Colon (tissue), 2 donors: ENCODE measurements at regions not wholly inside any gene's neighbourhood (a gene's known extent, or its start where the extent isn't known, plus 50 kb on each side); places are given as distances from the start of the nearest gene placed in this dataset.

Experiments
- FAIRE-seq: peaks from 2 replicates; lab custom pipeline; 2012; peaks lifted over from hg19 to GRCh38; lab: Jason Lieb, UNC
- donor health status: control.
- donor health status: control.

DNA sequence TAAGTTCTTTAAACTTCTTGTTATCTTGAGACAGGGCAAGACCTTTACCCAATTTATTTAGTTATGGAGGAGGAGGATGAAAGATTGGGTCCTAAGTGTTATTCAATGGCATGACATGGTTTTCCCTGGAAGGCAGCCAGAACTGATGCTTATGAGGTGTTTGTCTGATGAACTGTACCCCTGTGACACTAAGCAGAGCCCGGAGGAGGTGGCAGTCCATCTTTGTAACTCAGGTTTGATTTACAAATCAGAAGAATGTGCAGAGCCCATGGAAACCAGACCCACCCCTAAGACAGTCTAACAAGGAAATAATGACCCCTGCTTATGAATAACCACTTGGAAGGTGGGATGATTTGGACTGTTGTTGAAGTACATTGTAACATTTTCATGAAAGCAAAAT, 878.6 kb upstream of the NR2F2 start:
- no peak for FAIRE-seq

DNA sequence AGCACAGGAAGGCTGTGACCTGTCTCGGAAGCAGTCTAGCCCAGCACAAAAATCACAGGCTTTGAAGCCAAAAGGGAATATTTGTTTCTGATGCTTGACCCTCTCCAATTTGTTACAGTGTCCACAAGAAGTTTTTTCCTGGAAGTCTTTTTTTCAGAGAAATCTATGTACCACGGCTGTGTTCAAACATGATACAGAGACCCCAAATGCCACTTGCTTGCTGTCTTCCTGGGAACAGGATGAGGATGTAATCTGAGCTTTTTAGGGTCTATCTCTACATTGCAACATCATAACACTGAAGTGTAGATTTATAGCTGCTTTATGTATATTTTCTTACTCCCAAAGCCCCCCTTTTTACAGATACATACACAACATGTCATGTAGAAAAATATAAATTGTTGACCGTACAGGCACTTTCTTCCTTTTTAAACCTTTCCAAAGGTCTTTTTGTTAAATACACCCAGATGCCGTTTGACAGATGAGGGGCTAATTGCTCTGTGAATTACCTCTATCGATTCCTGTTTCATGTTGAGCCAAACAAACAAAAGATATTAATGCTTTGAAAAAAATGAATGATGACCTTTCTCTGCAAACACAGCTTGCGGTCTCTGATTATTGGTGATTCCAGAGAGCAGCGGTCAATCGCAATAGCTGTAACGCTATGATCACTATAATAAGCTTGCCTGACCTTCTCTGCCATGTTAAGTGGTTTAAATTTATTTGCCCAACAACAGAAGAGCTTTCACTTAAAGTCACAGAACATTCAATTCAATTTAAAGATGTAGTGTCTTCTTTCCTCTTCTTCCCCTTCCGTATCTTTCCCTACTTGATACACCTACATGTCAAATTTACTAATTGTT, 875.9 kb upstream of the NR2F2 start:
- no peak for FAIRE-seq

DNA sequence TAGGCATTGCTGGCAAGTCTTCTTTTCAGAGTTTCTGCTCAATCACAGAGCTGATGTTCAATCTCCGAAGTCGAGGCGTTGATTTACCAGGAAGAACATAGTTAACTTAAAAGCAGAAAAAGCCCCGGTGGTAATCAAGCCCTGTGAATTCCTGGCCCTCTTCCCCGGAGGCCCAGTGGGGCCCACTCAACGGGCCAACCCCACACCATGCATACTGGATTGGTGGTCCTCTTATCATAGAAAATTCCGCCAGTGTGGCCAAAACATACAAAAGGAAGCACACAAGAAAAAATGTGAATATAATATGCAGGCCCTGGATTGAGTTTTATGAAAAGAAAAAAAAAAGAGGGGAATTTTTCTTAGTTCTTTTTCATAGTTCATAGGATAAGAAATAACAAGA, 873.0 kb upstream of the NR2F2 start:
- no peak for FAIRE-seq

DNA sequence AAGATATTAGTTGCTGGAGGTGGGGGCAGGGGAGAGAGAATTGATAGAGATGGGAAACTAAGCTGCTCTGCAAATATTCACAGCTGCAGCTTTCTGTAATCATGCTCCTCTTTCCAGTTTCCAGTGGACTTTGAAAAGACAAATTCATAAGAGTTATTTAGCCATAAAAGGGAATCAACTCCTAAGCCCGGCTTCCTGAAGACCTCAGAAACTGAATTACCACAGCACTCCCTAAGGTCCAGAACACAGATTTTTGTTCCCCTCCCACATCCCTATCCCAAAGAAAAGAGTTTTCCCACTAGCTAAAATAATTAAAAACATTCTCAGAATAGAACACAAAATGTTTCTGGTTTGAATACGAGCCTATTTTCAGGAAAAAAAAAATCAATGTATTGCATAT, 871.8 kb upstream of the NR2F2 start:
- no peak for FAIRE-seq

DNA sequence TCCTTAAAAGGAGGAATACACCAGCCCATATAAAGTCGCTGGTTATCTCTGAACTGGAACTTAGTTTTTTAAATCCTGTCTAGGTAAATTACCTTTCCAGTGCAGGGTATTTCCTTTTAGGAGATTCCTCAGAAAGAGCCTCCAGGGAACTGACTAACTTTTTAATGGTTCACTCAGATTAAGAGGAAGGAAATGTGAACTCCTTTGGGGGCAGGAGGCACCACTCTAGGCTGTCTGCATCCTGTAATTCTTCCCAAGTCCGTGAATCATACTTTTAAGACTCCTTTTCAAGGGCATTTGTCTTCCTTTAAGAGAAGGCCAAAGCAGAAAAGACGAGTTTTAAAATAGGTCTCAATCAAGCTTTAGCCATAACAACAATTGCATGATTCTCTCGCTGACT, 871.2 kb upstream of the NR2F2 start:
- FAIRE-seq, result no peak

DNA sequence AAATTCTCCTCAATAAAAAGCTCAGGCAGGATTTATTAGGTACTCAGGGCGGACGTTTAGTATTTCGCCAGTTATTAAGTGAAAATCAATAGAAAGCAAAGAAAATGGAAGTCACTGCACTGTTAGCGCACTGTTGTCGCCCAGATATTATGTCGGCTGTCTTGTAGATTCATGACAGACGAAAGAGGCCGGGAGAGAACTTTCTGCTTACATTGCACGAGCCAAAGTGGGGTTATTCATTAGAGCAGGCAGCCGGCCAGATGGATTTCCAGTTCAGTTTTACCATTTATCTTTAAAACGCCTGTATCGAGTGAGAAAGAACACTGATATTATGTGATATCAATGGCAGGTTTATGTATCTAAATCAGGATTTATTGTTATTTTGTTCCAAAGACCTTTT, 866.0 kb upstream of the NR2F2 start:
- no peak for FAIRE-seq

DNA sequence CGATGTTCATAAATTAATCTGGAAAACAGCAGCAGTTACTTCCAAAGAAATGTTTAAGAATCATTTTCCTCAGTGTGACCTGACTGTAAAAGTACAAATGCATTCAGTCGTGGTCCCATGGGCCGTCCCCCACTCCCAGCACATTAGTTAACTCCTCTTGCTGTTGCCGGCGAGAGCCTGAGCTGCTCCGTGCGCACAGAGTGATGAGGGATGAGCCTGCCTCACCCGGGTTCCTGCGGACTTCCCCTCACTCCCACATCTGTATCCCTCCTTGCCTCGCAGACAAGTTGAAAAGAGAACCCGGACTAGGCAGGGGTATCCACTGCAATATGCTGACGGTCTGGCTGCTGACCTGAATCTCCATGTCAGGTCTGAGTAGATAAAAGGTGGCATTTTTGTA, 861.7 kb upstream of the NR2F2 start:
- FAIRE-seq, result no peak

DNA sequence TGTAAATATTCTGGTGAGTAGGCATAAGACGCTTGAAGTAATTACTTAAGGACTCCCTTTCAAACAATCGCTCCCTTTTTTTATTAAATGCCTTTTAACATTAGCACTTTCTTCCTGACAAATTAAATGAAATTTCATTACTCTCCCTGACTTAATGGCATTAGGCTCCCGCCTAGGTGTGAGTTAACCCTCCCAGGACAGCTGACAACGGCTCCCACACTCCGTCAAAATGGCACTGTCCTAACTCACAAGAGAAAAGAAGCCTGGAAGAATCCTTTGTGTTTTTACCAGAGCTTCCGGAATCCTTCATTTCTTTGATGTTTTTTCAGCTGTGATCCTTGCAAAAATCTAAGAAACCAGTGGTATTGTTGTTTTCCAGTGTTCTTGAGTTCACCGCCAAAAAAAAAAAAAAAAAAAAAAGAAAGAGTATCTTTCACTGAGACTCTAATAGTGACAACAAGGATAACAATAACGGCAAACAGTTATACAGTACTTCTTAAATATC, 861.0 kb upstream of the NR2F2 start:
- FAIRE-seq, result no peak

DNA sequence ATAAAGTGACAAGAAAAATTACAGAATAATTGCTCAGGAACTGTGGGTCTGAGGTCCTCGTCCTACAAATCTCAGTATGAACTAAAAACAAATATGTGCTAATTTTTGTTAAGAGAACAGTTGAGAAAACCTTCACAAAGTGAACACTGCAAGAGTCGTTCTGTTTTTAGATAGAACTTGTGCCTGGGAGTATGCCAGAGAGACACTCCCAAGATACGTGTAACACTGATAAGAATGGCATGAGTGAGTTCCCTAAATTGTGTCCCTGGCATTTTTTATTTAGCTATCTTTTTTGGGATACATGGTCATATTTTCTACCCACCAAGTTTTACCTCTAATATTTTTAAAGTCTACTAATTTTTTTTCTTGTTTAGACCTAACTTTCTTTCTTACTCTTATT, 860.0 kb upstream of the NR2F2 start:
- no peak for FAIRE-seq

DNA sequence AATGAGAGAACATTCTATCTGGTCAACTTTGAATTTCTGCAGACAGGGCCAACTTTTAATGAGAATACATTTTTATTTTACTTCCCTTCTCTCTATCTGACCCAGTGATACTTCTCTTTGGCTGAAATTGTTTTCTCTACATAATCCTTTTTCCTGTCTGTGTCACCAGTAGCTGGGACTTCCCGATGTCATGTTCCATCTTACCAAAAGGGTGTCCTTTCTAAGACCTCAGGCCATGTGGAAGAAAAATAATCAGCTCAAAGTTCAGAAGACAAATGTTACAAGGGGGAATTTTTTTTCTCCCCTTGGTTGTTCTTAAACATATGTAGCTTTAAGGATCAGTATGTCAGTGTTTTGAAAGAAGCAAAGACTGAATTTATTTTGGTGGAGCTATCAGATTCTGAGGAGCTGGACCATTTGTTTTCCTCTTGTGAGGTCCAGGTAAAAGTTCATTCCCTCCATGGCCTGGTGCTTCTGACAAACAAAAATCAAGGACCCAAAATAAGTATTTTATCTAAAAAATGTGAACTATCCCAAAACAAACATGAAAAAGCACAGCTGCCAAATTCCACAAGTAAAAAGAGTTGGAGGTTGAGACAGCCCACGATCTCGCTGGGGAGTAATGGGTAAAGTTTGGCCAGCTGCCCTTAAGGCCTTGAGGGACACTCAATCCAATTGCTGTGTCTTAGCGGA, 859.4 kb upstream of the NR2F2 start:
- no peak for FAIRE-seq

DNA sequence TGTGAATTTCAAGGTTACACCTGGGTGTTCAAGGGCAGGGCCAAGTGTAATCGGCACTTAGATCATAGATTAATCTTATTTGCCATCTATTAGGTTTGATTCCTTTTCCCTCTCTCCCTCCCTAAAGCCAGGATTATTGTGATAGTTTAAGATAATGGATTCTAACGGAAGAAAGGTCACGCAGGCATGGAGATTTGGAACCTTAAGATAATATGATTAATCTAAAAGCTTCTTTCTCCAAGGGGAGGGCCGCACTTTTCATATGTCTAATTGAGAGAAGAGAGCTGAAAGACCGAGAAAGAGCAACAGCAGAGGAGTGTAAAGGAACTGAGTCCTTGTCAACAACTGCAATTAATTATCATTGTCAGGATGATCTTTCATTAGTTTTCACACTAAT, 858.8 kb upstream of the NR2F2 start:
- FAIRE-seq, result no peak

DNA sequence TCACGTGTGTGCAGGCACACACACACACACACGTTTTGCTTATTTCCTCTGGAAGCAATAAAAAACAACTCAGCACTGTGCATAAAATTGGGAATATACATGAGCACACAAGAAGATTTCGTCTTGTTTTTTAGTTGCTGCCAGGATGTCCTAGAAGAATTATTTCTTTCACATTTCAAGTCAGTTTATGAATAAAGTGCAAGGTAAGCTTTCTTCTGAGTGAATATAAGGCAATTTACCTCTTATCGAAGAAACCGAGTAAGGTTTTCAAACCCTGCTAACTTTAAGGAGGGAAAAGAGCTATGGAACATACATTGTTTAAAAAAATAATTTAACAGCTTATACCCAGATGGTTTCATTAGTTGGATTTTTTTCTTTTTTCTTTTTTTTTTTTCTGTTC, 855.4 kb upstream of the NR2F2 start:
- no peak for FAIRE-seq

DNA sequence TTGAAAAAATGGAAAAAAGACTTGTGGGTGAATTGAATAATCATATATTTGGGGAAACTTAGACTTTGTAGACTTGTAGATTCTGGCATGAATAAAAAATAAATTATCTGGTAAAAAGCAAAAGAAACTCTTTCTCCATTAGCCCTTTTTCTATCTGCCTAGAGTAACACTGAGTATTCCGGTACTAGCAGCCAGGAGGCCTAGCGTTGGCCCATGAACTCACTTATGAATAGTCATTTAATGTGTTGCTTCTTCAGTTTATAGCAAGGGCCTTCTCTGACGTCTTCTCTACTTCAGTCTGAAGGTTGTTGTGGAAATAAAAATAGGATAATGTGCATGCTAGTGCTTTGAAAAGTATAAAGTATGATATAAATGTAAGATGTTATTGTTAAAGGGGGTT, 851.2 kb upstream of the NR2F2 start:
- FAIRE-seq, result no peak

DNA sequence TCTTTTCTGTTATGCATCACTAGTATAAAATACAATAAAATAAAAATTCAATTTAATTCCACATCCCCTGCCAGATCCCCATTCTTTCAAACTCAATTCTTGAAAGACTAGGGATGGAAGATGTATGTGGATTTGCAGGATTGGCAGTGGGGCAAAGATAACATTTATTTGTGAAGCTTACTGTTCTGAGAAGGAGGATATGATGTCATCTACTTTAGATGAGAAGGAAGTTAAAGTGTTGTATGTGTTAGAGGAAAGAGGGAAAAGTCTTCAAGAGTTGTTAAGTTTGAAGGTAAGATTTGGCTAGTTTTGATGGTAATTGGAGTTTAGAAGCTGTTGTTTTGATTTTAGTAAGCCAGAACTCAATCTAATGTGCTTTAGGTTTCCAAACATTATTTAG, 845.1 kb upstream of the NR2F2 start:
- FAIRE-seq, result no peak

DNA sequence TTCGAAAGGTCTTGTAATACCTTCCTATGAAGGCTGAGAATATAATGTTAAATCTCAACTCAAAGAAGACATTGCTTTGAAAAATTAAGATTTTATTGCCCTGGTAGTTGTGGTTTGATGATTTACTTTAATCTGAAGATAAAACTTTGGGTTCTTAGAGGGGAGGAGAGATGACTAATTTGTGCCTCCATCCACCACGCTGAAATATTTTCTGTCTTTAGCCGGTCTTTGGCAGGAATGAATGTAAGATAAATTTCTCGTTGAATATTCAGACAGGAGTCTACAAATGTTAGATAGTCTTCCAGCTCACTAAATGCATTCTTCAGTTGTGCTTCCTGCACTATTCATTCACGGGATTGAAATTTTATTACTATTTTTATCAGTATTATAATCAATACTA, 844.3 kb upstream of the NR2F2 start:
- FAIRE-seq, result no peak

DNA sequence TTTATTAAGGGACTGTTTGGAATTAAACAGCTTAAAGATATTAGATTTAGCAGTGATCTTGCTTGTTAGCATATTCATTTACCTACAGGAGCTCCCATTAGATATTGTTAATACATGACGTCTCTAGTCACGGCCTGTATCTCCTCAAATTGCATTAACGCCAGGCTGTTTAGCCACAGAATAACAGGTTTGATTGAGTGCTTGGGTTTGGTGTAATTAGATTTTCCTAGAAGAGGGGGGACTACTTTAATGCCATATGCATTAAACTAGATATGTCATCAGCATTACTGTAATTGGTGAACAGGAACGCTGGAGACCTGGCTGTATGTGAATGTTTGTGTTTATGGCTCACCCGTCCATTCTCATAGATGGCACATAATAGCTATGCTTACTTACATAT, 841.4 kb upstream of the NR2F2 start:
- FAIRE-seq, result no peak

DNA sequence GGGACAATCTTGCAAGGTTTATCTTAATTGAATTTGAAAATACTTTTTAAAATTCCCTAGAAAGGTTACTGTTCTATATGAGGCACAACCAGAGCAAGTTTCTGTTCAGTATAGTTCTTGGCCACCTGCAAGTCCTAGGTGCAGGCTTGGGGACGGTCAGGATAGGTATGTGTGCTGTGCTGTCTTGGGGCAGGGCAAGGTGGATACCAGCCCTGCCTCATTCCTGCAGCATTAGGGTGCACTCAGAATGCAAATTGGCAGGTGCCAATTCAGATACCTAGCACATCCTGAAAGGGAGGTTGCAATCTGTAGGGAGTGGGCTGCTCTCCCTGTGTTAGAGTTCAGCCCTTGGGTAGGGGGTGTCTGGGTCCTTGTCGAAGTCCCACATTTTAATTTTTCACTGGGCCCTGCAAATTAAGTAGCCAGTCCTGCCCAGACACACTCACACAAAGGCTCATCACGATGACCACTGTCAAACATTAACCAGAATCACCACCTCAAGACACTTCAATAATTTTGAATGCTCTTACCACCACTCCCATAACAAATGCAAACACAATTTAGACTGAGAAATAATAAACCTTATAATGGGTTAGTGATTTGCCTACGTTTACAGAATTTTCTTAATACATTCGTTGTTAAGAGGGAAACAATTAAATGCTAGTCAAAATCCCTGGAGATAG, 838.0 kb upstream of the NR2F2 start:
- no peak for FAIRE-seq

DNA sequence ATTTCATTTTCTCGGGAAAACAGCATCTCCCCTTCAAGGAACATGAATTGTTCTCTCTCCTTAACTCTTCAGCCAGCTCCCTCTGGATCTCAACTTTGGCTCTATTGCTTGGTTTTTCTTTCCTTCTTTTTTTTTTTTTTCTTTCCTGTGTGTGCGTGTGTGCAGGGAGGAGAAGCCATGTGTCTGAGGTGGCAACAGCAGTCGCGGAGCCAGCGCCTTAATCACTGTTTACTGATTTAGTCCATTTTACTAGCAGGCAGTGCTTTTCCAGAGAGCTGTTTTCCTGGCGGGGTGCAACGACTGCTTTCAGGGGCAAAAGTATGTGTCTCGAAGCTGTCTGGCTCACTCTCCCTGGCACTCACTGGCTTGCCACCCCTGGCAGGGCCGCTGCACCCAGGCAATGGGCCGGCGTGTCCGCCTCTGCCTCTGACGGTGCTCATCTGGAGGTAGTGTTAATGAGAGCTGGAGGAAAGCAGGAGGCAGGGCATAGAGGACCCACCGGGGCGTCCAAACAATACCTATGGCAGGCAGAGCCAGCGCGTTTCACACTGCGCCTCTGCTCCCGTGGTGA, 835.4 kb upstream of the NR2F2 start:
- FAIRE-seq, result no peak

DNA sequence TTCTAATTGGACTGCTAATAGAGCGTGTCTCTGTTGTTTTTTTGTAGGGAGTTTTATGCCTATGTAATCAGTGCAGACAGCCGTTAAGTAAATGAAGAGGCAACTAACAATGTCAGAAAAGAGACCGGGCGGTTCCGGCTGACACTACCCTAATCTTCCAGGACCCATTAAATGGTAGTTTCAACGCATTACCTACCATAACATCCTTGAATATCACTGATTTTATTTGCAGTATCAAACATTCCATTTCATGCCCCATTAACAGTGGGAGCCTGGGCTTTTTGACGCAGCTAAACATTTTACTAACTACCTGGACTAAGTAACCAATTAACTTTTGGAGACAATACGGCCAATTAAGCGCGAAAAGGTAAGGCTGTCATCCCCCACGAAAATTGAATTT, 832.9 kb upstream of the NR2F2 start:
- FAIRE-seq, result no peak

DNA sequence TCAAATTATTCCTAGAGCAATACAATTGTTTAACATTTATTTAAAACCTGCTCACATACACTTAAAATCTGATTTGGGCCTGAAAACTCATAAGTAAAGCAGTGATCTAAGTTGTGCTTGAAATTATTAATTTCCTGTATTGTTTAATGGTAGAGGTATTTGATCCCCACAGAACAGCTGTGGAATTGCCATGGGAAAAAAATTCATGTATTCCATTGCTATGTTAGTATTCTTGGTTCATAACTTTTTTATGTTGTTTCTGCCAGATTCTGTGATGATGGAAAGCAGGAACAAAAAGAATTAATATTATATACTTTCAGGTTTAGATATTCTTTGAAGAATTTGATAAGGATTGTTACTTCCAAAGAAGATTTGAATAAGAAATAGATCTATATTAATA, 831.5 kb upstream of the NR2F2 start:
- FAIRE-seq, result no peak

DNA sequence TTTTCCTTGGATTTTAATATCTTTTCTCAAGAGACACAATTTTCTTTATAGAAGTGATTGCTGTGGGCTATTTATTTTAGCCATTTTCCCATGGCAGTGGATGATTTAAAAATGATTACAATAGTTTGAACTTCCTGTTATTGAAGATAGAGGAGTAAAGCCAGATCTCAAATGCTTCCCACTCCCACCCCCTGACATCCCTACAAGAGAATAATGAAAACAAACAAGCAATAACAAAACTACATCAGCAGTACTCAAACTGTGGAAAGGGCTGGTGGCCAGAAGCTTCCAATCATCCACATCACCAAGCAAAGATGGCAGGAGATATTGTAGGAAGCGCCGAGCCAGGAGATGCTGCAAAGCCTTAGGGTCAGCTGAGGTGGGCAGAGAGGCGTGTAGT, 831.1 kb upstream of the NR2F2 start:
- FAIRE-seq, result no peak

DNA sequence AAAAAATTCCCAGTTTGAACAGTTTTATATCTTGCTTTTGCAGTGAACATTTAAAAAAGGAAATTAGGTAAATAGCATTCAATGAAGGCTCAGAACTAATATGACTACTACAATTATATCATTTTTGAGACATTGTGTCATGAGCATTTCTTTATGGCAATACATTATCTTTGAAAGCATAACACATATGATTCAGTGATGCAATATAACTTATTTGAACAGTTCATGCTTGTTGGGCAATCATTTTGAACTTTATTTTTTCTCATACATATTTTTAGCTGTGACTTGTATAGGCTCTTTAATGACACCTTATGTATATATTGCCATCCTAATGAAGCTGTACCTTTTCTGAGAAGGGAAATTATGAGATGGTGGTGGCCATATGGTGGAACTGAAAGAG, 828.6 kb upstream of the NR2F2 start:
- no peak for FAIRE-seq

DNA sequence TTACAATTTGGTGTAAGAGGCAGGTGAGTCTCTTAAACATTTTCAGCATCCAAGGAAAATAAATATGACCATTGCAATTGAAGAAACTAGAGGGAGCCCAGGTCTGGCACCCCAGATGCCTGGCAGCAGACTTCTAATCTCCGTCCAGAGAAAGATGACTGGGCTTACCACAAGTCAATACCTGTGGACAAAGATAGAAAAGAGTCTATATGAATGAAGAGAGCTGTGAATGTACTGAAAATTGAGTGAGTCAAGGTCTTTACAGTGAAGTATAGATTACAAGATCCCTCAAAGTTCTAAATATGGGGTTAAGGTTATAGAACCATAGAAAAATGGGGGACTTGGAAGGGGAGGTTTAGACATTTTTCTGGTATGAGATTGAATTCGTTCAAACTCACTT, 827.4 kb upstream of the NR2F2 start:
- no peak for FAIRE-seq
